GM13976 (cell line): ENCODE measurements at regions not wholly inside any gene's neighbourhood (a gene's known extent, or its start where the extent isn't known, plus 50 kb on each side); places are given as distances from the start of the nearest gene placed in this dataset.

Experiments used
- DNase-seq: peaks from one replicate; pipeline ENCODE4 v3.0.0; 2012; ENCODE audit warnings: low spot score
- in situ Hi-C: fragments of 300-500 bp; cut with MboI; formaldehyde crosslinking; loops from one replicate; pipeline ENCODE4 v1.12.0; 2022; ENCODE audit warnings: low sequenced_read_pairs, mixed read lengths, inconsistent platforms; ENCODE audit not compliant: unreplicated experiment
- TF ChIP-seq, protein P1 (sequence below): IDR thresholded peaks from 2 replicates; pipeline ENCODE4 v1.5.1; 2012; ENCODE audit warnings: borderline replicate concordance, mild to moderate bottlenecking; ENCODE audit not compliant: insufficient read depth; ENCODE audit errors: extremely low read depth, missing control alignments, control extremely low read depth

DNA sequence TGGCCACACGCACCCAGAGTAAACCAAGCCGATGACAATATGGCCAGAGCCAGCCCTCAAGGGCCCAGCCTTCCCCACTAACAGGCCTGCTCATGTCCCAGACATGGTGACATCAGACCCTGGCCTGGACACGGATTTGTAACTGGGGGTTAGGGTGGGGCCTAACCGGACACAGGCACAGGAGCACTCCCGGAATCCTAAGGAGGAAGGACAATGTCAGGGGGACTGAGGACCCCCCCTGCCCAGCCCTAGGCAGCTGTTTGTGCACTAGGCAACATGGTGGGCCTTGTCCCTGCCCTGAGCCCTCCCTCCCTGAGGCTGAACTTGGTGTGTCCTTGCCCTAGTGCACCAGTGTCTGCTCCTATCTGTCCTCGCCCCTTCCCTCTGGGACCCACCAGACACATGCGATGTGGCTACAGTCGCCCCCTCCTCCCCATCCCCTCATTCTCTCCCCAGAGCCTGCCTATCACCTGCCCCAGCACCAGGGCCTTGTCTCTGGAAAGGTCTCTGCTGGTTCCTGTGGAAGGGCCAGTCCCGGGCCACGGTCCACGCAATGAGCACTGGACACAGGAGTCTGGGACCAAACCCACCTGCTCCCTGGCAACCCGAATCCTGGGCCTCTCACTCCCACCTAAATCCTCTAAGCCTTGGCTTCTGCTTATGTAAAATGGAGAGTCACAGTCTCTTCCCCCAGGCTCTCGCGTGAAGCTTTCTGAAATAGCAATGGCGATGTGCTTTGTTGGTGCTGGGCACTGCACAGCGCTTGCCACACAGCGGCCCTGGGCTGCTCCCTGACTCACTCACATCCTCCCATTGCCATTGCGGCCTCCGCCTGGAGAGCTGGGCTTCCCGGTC is 76.5 kb upstream of the RAB6C start:
- TF ChIP-seq, protein P1, sequence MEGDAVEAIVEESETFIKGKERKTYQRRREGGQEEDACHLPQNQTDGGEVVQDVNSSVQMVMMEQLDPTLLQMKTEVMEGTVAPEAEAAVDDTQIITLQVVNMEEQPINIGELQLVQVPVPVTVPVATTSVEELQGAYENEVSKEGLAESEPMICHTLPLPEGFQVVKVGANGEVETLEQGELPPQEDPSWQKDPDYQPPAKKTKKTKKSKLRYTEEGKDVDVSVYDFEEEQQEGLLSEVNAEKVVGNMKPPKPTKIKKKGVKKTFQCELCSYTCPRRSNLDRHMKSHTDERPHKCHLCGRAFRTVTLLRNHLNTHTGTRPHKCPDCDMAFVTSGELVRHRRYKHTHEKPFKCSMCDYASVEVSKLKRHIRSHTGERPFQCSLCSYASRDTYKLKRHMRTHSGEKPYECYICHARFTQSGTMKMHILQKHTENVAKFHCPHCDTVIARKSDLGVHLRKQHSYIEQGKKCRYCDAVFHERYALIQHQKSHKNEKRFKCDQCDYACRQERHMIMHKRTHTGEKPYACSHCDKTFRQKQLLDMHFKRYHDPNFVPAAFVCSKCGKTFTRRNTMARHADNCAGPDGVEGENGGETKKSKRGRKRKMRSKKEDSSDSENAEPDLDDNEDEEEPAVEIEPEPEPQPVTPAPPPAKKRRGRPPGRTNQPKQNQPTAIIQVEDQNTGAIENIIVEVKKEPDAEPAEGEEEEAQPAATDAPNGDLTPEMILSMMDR, result no peak
- in situ Hi-C loops, result no loop called here
- DNase-seq, result no peak

DNA sequence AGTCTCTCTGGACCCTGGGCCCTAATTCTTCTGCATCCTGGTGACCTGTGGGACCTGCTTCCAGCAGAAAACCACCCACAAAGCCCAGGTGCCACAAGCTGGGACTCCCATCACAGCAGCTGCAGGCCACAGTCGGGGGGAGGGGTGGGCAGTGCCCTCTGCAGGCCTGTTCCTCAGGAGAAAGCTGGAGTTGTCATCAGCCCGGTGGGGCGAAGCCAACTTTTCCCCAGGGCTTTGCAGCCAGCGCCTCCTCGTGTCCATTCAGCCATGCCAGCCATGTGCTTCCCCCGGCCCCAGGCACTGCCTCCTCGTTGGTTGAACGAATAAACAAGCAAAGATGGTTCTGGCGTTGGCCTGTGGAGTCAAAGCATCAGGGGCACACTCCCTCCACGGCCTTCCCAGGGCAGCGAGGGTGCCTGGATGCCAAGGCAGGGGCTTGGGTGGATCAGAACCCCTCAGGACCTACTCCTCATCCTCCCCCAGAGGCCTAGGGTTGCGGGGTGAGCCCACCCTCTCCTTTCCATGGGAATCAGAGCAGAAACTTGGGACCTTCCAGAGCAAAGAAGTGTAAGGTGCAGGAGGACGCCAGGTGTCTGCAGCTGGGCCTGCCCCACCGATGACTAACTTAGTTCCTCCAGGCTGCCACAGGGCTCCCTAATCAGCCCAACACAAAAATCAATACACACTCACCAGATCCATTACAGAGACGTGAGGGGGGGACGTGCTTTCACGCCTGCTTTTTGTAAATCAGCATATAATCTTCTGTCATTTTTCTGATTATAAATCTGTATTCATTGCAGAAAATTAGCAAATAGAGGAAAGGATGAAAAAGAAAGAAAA is 75.7 kb upstream of the RAB6C start:
- in situ Hi-C loops, result no loop called here
- TF ChIP-seq, protein P1, result no peak
- DNase-seq, result no peak

DNA sequence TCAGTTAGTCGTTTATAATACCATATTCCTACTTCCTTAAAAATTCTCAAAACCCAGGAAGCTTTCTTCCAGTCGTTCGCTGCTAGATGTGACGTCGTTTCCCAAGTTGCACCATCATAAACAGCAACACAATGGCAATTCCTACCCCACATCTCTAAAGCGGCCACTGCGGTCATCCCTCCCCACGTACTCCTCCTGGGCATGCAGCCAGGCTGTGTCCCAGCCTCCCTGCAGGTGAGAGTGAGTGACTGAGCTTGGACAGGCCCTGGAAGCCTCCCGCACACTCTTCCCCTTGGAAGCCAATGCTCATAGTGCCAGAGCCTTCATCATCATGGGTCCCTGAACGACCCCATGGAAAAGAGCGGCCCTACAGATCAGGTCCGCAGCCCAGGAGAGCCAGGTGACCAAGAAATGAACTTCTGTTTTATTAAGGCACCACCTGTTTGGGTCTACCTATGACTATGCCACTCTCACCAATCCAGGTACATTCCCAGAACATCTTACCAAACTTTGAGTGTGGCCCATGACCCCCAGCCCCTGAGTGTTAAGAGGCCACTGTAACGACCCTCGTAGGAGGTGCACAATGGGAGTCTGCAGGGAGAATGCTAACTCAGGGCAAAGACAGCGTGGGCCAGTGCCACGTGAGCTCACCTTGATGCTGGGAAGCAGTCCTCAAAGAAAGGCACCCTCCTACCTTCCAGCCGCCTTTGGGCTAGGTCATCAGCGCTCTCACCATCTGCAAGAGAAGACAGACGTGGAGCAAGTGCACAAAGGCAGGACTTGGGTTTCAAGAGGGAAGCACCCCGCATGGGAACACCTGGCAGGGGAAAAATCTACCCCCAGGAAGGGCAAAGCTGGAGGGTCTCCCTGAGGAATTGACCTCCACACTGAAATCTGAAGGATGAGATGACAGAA is 74.7 kb upstream of the RAB6C start:
- DNase-seq, result peak; percentile 17
- in situ Hi-C loops, result no loop called here
- TF ChIP-seq, protein P1, result no peak

GRCh38 chr2:129905664-129906081 is 73.8 kb upstream of the RAB6C start:
- in situ Hi-C loops, result no loop called here
- TF ChIP-seq, protein P1, result no peak
- no peak for DNase-seq

GRCh38 chr2:129906139-129906860 is 73.2 kb upstream of the RAB6C start:
- in situ Hi-C loops, result no loop called here
- no peak for DNase-seq
- TF ChIP-seq, protein P1, result no peak
